ENCODE measurements at regions not wholly inside any gene's neighbourhood (a gene's known extent, or its start where the extent isn't known, plus 50 kb on each side); places are given as distances from the start of the nearest gene placed in this dataset.

DNA sequence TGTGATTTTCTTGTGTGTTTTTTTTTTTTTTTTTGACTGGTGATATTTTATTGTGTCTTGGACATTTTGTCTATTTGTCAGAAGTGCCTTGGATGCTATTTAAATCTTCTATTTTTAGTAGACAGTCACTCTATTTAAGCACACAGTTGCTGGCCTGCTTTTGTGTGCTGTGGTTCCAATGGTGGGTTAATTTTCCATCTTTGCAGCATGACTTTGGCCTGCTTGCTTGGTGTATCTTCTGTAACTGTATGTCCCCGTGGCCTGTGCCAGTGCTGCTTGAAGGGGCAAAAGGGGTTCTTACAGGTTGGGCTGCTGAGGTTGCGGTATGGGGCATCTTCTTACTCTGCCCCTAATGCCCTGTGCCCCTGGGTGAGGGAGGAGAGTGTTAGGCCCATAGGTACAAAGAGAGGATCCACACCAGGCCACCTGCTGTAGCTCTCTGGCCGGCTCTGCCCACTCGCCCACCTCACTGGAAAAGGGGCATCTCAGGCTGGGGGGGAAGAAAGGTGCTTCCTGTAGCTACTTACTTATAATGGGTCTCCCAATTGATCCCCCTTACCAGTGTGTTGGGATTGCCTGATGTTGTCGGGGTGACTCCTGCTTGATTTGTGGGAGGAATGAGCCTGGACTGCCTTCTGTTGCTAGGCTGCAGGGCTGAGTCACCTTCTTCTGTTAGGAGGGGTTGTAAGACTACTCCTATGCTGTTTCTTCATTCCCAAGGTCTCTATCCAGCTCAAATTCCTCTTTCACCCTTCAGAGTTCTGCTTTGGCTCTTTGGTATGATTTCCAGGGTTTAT is 490.0 kb upstream of the HS6ST1 start:
- DNase-seq = no peak

DNA sequence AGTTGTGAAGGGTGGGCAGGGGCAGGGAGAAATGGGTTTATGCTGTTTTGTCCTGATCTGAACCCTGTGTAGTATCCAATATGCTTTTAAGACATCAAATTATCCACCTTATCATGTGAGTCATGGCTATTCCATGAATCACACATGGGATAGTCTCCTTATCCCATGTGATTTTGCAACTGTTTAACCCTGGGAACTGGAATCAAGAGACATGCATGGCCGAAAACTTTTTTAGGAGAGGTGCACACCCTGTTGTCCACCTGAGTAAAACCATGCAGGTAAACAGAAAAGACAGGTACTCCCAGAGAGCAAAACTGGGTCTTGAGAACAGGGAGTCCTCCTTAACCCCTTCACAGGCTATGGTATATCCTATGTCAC is 490.6 kb upstream of the HS6ST1 start:
- DNase-seq = no peak

DNA sequence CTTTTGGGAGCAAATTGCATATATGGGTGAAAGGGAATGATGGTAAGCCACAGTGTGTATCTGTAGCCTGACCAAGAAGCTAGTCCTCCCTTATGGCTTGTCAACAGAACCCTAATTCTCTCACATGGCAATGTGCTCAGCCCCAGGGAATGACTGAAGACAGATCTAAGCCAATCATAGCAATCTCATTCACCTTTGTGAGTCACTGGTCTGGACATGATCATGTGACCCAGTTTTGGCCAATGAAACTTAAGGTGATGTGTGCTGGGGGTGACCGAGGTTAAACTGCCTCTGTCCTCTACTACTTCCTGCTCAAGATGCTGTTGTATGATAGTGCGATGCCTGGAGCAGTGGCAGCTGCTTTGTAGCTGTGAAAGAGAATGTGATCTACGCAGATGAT is 491.2 kb upstream of the HS6ST1 start:
- DNase-seq = no peak

DNA sequence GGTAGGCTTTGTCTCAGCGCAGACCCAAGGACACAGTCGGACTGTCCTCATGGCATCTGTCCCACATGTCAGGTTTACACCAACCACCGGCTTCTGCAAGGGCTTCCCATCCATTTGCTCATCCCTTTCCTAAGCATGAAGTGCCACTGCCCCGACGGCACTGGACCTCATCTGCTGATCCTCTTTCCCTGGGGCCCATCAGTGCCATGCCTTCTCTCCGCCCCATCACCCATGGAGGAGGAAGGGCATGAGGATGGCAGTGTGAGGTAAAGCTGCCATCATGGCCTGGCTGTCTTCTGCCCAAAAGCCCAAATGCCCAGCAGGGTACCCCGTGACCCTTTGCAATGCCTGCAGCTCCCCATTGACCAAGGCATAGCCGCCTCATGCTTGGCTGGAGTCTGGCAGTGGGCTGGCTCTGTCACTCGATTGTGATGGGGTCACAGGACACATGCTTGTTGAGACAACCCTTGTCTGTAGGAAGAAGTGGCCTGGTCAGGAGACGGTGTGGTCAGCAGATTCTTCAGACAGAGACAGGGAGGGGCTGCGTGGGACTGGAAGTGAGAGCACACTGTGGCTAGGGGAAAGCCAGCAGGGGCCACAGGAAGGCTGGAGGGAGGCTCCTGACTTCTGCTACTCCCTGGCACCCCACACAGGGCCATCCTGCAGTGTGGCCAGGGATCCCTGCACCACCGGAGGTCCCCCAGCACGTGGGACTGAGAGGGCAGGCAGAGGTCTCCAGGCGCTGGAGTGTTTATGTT is 493.7 kb upstream of the HS6ST1 start:
- no peak for DNase-seq

DNA sequence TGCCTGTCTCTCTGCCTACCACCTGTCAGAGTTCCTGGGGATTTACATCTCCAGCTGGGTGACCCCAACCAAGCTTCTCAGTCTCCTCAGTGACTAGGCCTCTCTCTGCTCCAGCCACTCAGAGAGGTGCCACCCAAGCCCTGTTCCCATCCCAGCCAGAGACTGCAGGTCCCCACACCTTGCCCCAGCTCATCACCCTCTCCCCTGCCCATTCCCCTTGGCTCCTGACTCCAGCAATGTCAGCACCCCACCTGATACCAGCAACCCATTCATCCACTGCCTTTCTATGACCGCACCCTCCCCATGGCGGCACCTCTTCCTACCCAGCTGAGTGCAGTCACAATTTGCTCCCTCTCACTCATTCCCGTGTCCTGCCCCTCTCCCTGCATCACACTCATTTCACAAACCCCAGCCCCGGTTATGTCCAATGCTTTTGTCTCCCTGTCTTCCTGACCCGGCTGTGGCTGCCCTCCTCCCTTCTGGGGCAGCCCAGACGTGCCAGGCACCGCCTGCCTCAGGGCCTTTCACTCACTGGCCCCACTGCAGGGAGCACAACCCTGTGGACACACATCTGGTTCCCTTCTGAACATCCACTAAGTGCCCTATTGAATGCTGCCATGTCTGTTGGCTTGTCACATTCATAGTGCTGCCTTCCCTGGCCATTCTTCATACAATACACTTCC is 494.8 kb upstream of the HS6ST1 start:
- no peak for DNase-seq

DNA sequence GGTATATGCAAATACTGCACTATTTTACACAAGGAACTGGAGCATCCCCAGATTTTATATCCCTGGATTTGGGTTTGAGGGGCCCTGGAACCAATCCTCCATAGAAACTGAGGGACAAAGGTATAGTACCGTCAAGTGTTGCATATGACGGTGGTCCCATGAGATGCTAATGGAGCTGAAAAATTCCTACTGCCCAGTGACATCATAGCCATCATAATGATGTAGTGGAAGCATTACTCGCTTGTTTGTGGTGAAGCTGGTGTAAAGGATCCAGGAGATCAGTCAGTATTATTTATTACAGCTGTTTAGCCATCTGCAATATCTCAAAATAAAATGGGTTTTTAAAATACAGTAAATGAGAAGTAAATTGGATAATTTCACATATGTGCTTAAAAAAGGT is 496.6 kb upstream of the HS6ST1 start:
- no peak for DNase-seq

DNA sequence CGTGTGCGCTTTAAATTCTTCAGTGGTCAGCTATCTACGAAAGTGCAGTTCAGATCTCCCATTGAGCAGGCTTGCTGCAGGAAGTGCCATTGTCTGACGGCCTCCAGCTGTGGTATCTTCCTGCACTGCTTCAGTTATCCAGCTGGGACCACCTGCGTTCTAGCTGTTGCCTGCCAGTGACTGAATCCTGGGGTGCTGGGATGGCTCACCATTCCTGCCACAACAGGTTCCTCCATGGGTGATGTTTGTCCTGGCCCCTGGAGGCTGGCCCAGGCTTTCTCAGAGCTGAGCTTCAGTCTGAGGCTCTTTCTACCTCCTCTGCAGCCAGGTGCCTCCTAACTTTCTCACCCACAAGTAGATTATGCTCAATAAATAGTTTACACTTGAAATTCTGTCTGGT is 498.5 kb upstream of the HS6ST1 start:
- no peak for DNase-seq

DNA sequence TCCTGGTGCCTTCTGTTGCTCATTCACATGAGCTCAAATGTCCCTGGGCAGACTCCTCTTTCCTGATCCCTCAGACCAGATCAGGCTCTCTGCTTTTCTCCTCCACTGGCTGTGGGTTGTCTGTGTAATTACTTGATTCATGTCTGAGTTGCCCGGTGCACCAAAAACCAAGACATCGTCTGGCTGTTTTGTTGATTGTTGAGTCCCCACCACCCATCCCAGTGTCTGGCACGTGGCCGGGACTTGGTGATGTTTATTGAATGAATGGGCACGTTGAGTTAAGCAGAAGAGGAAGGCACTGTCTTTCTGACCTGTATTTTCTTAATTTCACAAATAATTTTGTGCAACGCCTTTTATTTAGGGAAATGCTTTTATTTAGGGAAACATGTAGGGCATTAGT is 499.1 kb upstream of the HS6ST1 start:
- DNase-seq = no peak

DNA sequence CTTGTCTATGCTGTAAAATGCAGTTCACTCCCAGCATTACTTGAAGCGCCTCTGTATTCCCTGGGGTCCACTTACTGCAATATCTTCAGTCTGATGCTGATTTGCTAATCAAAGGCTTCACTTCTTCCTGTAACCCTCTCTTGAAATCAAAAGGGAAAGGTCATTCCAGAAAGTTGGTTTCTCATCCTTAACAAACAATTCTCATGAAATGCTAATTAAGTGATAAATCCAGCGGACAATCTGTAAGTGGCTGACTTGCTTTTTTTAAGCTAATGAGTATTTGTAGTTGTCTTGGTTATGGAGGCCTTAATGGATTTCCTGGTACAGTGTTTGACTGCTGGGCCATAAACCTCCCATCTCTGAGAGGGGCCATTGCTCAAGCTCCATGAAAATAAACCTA is 499.6 kb upstream of the HS6ST1 start:
- no peak for DNase-seq

DNA sequence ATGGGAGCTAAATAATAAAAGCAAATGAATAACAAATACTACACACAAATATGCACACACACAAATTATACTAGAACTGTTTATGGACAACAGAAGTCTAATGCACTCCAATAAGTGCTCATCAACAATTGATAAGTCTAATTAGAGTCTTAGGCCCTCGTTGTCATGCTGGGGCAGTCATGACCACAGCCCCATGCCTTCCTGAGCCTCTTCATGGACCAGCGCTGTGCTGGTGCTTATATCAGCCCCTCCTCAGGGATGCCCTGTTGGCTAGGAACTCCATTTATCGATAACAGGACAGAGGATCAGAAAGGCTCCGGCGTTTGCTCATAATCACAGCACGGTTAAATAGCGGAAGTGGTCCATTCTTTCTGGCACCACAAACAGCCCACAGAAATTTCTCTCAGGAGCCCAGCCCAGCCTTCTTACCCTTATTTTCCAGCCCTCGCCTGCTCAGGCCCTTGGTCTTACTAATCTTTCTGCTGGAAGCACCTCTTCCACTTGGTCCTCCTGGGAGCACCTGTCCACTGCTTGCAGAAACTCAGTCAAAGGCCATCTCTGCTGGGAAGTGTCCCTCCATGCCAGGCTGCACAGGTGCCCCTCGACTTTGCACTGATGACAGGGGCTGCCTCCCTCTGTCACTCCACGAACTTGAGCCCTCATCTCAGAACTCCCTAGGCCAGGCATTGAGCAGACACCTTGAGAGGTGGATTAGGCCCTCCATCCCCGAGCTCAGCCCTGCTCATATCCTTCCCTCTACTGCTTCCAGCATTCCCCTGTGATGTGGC is 500.2 kb upstream of the HS6ST1 start:
- DNase-seq = no peak

DNA sequence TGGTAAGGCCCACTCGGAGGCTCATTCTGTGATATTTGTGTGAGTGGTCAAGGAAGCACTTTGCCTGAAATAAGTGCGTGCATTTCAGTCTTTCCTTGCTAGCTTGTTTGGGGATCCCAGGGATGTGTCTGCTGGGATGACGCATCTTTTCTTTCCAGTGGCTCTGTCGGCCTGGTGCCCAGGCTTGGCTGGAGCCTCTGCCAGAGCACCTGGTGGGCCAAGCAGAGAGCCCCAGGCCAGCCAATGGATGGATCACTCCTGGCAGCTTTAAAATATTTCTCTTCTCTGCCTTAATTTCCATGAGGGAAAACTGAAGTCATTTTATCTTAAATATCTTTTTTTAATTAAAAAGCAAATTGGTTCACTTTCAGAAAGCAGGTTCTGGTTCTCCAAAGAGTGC is 501.8 kb upstream of the HS6ST1 start:
- no peak for DNase-seq

DNA sequence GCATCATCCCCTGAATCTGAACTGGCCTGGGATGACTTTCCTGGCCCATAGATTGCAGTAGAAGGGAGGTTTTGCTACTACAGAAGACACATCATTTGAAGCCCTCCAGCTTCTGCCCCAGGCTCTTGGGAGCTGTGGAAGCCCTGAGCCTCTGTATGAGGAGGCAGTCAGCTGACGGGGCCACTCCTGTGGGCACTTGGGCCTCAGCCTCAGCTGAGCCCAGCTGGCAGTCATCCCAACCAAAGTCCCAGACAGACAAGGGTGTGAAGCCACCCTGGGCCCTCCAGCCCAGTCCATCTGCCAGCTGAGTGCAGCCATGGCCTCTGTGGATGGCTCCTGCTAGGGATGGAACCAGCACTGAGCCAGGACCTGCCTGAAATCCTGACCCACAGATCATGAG is 502.3 kb upstream of the HS6ST1 start:
- DNase-seq = no peak

DNA sequence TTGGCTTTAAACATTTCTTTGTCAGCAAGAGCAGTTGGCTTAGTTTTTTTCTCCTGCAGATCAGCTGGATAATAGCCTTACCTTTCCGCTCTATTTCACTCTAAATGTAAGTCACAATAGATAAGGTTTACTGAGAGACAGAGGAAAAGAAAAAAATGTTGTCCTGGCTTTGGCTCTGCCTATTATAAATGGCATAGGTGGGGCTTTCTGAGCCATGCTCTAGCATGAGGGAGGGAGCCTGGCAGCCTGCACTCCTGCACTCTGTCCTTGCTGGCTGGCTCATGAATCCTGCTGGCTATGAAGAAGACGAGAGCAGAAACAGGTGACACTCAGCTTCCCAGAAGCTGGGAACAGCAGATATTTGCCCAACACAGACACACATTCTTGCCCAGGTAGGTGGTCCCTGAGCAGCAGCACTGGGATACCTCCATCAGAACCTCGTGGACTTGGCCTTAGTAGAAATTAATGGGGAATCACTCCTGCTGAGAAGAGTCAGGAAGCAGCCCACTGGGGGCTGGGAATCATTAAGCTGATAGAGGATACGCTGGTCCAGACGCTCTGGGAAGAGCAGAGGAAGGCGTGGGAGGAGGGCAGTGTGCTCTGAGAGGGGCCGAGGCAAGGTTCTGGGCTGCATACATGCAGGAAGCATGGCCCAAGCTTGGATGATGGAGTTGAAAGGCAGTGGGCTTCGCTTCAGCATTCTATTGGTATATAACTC is 514.4 kb upstream of the HS6ST1 start:
- DNase-seq = no peak

DNA sequence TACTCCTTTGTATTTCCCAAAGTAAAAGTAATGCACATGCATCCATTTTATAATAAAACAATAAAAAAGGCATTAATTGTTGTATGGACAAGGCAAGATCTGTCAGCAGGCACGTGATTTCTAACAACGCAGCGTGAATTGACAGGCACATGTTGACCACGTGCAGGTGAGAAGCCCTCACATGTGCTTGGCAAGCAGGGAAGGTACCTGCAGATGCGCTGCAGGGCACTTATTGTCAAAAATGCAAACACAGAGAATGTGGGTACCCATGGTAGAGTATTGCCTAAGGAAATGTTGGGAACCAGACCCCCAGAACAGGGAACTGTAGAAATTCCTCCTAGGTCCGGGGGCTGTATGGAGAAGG is 515.0 kb upstream of the HS6ST1 start:
- no peak for DNase-seq

DNA sequence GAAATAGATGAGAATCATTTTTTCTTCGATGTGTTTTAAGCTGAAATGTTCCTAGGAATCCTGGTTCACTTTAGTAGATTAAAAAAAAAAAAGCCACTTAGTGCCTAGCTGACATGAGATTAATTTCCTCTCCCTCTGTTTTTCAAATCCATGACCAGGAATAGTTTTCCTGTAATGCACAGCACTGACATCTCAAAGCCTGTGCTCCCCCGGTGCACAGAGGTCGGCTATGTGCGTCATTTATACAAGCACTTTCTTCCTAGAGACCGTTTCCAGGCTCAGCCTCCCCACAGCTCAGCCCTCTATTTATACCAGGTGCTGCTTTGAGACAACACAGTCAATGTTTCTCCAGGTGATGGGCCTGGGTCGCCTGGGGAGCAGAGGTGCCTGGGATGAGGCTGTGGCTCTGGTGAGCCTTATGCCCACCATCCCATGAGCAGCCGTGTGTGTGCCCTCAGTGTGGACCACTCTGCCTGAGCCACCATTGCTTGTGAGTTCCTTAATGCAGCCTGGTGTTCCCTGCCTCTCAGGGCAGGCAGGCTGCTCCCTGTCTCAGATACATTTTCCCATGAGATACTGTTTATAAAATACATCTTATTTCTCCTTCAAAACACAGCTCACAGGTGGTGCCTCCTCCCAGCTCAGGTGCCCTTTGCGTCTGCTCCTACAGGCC is 515.7 kb upstream of the HS6ST1 start:
- DNase-seq = no peak

DNA sequence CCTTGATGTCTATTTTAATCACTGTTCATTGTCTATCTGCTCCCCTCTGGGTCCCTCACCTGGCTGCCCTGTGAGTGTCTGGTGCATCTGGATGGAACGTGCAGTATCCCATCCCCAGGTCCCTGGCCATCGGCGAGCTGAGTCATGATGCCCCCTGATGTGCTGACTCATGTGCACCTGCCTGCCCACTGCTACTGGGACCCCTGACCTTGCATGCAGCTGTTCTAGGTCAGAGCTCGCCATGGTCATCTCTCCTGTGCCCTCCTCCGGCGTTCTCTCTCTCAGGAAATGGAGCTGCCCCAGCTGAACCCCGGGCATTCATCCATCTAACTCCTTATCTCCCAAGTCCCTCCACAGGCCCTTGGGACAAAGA is 516.2 kb upstream of the HS6ST1 start:
- no peak for DNase-seq

DNA sequence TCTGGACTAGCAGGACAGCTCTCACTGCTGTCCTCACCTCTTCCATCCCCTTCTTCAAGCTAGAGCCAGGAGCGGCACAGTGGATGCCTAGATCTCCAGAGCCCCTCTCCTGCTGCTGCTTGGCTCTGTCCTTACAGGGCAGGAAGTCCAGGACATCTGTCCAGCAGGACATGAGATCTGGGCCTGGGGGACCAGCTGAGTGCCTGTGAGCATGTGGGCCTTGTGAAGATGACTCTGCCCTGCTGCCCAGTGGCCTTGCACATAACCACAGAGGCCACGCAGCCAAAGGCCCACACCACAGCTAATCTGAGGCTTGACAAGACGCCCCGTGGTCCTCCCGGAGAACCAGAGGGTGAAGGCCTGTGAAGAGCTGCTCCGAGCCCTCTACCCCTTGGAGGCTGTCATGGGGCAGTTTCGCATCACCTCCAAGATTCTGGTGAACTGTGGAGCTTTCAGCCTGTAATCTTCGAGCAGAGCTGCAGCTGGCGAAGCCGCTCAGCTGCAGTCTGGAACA is 516.7 kb upstream of the HS6ST1 start:
- DNase-seq = no peak

DNA sequence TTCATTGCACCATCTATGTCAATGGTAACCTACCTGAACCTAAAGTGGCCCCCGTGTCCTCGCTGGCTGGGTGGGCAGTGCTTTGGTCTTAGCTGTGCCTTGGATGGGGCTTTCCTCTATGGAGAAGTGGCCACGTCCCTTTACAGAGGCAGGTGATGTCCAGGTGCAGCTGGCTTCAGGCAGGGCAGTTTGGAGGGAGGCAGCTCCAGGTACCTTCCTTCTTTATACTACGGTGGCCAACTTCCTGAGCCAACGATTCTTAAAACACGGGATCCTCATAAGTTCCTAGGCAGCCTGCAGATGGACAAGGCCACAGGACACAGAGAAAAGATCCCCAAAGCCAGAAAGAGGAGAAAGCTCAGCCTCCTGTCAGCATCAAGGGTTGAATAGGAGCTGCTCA is 517.3 kb upstream of the HS6ST1 start:
- no peak for DNase-seq

DNA sequence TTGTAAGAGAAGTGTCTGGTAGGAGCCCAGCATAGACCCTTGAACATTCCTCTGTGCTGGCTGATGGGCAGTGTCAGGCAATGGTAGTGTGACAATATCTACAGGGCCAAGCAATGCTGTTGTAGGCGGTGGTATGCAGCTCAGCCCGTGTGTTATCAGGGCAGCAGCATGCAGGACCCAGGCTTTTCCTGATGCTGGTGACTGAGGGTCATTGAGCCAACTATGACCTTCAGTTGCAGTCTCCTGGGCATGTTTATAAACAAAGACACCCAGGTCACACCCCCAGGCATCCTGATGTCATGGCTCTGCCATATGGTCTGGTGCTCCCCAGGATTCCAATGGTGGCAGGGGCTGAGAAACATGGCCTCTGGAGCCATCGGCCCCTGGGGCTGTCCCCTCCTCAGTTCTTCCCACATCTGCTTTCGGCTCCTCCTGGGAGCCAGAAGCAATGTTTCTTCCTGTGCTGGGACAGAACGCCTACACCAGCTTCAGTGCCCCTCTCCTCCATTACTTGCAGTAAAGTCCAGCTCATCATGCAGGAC is 518.0 kb upstream of the HS6ST1 start:
- no peak for DNase-seq

DNA sequence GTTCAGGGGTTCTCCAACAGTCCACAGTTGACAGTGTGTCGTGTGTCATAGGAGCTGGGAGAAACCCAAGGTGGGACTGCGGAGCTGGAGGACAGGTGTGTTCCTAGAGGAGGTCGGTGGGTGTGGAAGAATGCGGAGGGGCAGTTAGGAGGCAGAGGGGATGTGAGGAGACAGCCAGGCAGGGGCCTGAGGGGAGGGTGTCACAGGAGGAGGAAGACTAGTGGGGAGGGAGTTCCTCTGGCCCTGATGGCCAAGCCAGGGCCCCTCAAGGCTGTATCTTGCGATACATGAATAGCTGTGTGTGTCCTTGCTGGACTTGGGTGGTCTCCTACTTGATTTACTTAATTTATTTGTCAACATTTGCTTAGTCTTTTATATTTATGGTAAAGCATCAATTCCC is 519.6 kb upstream of the HS6ST1 start:
- no peak for DNase-seq

DNA sequence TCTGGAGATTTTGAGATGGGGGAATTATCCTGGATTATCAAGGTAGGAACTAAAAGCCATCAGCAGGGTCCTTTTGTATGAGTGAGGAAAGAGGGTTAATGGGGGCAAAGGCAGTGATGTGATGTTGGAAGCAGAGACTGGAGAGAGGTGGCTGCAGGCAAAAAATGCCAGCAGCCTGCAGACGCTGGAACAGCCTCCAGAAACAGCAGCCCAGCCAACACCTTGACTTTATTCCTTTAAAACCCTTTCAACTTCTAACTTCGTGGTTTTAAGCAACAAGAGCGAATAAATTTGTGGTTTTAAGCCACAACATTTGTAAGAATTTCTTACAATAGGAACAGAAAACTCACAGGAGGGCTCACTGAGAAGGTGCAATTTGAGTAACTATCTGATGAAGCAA is 523.1 kb upstream of the HS6ST1 start:
- DNase-seq = no peak

DNA sequence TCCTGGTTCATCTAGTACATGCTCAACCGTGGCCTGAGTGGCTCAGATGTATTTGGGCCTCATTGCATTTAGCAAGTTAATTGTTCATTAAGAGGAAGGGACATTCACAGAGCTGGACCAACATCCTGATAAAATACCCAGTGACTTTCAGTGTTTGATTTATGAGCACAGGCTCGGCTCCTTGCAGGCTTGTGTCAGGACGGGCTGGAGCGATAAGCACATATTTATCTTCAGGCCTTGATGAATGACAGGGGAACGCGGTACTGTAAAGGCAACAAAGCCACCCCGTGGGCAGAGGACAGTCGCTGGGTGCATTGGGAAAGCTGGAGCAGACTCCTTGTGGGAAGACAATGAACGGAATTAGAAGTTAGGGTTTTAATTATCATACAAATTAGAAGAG is 548.6 kb upstream of the HS6ST1 start:
- DNase-seq = no peak
